ENCODE measurements at regions not wholly inside any gene's neighbourhood (a gene's known extent, or its start where the extent isn't known, plus 50 kb on each side); places are given as distances from the start of the nearest gene placed in this dataset.
"Not testable (repeated sequence)": the region's sequence is repeated elsewhere in the genome, so short reads cannot be mapped to it uniquely, and the experiment has no call there.

DNA sequence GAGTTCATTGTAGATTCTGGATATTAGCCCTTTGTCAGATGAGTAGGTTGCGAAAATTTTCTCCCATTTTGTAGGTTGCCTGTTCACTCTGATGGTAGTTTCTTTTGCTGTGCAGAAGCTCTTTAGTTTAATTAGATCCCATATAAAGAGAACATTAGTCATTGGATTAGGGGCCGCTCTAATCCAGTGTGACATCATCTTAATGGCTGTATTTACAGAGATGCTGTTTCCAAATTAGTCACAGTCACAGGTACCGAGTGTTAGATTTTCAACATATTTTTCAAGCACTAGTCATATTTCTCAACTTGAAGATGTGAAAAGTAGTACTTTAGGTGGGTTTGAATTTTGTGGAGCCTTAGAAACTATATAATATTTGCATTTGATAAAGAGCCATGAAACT is 319.4 kb upstream of the CNTN6 start:
- TF ChIP-seq CEBPB (IDR thresholded peaks at IDR 0.05; ENCODE audit: borderline replicate concordance in 1 of 2, low read depth in 2 of 2, low read length in 2 of 2); FOXM1 (IDR thresholded peaks at IDR 0.05; ENCODE audit: low read depth, low read length); RBBP5 (conservative IDR thresholded peaks at IDR 0.05); POLR2AphosphoS5 (IDR thresholded peaks at IDR 0.05; ENCODE audit: low read length); POLR2A (IDR thresholded peaks at IDR 0.05; ENCODE audit: low read depth, low read length); EP300 (IDR thresholded peaks at IDR 0.05; ENCODE audit: borderline replicate concordance in 1 of 2, control insufficient read depth in 1 of 2, low read depth in 2 of 2, low read length in 2 of 2); NR2C2 (IDR thresholded peaks at IDR 0.05; ENCODE audit: borderline replicate concordance, control insufficient read depth, insufficient read length, low read depth); EZH2 (IDR thresholded peaks at IDR 0.05; ENCODE audit: borderline replicate concordance, control insufficient read depth, low read depth, low read length); HDAC2 (IDR thresholded peaks at IDR 0.05): not testable (repeated sequence)
- TF ChIP-seq, protein P1, sequence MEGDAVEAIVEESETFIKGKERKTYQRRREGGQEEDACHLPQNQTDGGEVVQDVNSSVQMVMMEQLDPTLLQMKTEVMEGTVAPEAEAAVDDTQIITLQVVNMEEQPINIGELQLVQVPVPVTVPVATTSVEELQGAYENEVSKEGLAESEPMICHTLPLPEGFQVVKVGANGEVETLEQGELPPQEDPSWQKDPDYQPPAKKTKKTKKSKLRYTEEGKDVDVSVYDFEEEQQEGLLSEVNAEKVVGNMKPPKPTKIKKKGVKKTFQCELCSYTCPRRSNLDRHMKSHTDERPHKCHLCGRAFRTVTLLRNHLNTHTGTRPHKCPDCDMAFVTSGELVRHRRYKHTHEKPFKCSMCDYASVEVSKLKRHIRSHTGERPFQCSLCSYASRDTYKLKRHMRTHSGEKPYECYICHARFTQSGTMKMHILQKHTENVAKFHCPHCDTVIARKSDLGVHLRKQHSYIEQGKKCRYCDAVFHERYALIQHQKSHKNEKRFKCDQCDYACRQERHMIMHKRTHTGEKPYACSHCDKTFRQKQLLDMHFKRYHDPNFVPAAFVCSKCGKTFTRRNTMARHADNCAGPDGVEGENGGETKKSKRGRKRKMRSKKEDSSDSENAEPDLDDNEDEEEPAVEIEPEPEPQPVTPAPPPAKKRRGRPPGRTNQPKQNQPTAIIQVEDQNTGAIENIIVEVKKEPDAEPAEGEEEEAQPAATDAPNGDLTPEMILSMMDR (IDR thresholded peaks at IDR 0.05 in 2 of 3, conservative IDR thresholded peaks at IDR 0.05 in 1 of 3; ENCODE audit: control insufficient read depth in 2 of 3, extremely low read depth in 1 of 3, insufficient read depth in 1 of 3, low read depth in 3 of 3, low read length in 3 of 3), result not testable (repeated sequence)

Data from GM12878 (cell line).